ENCODE measurements at regions not wholly inside any gene's neighbourhood (a gene's known extent, or its start where the extent isn't known, plus 50 kb on each side); places are given as distances from the start of the nearest gene placed in this dataset.
"Not testable (repeated sequence)": the region's sequence is repeated elsewhere in the genome, so short reads cannot be mapped to it uniquely, and the experiment has no call there.

- DNase-seq: no peak
Observed at GRCh38 chr18:25544546-25545287, 192.8 kb upstream of the ZNF521 start.

GRCh38 chr18:25538175-25538922 is 186.4 kb upstream of the ZNF521 start:
- no peak for DNase-seq

- no peak for DNase-seq
Observed at GRCh38 chr18:25535495-25535894, 183.5 kb upstream of the ZNF521 start.

GRCh38 chr18:25534401-25534800 is 182.4 kb upstream of the ZNF521 start:
- DNase-seq: no peak

GRCh38 chr18:25533218-25533617 is 181.3 kb upstream of the ZNF521 start:
- DNase-seq: no peak

GRCh38 chr18:25531207-25531606 is 179.2 kb upstream of the ZNF521 start:
- DNase-seq: no peak

- not testable (repeated sequence) for DNase-seq
Observed at GRCh38 chr18:25525789-25526188, 173.8 kb upstream of the ZNF521 start.

- peak; percentile 25 for DNase-seq
Observed at GRCh38 chr18:25518716-25519053, 166.7 kb upstream of the ZNF521 start.

- DNase-seq: peak; percentile 95
Observed at GRCh38 chr18:25517881-25518715, 166.1 kb upstream of the ZNF521 start.

- DNase-seq: no peak
Observed at GRCh38 chr18:25516747-25517498, 165.0 kb upstream of the ZNF521 start.

GRCh38 chr18:25516121-25516520 is 164.2 kb upstream of the ZNF521 start:
- no peak for DNase-seq

GRCh38 chr18:25510096-25510495 is 158.1 kb upstream of the ZNF521 start:
- no peak for DNase-seq

GRCh38 chr18:25503567-25504081 is 151.7 kb upstream of the ZNF521 start:
- DNase-seq: peak; percentile 83

GRCh38 chr18:25497151-25497794 is 145.3 kb upstream of the ZNF521 start:
- DNase-seq: no peak

GRCh38 chr18:25496544-25496943 is 144.6 kb upstream of the ZNF521 start:
- no peak for DNase-seq

- DNase-seq: no peak
Observed at GRCh38 chr18:25495606-25496005, 143.6 kb upstream of the ZNF521 start.

- DNase-seq: no peak
Observed at GRCh38 chr18:25494888-25495287, 142.9 kb upstream of the ZNF521 start.

- no peak for DNase-seq
Observed at GRCh38 chr18:25493401-25493800, 141.4 kb upstream of the ZNF521 start.

GRCh38 chr18:25490316-25490715 is 138.3 kb upstream of the ZNF521 start:
- DNase-seq: no peak

GRCh38 chr18:25473008-25473407 is 121.0 kb upstream of the ZNF521 start:
- no peak for DNase-seq

GRCh38 chr18:25470756-25471524 is 119.0 kb upstream of the ZNF521 start:
- DNase-seq: not testable (repeated sequence)
